HepG2 (cell line): ENCODE measurements at regions not wholly inside any gene's neighbourhood (a gene's known extent, or its start where the extent isn't known, plus 50 kb on each side); places are given as distances from the start of the nearest gene placed in this dataset.

Source experiments
- ATAC-seq: fragments of 200-7000 bp; cut with Tn5 transposase; 3 replicates; pipeline ENCODE4 v1.9.1; 2020; ENCODE audit warnings: mild to moderate bottlenecking, moderate library complexity
- BruUV-seq: library from RNA; stranded (reverse); fragments of 400-500 nt; replicated peaks from 2 replicates; lab custom pipeline; 2021; lab: Mats Ljungman, UMichigan
- CTCF ChIA-PET: fragments of 300-600 bp; formaldehyde crosslinking; extraction: SDS; loops from one replicate; lab custom pipeline; 2021; ENCODE audit warnings: low total read pairs, inconsistent platforms, low intra/inter-chr PET ratio; lab: Yijun Ruan, JAX
- POLR2A ChIA-PET: fragments of 350-600 bp; sonication (Branson Sonifier 250); formaldehyde crosslinking; loops from one replicate; lab custom pipeline; 2020; ENCODE audit warnings: antibody characterized with exemption, inconsistent platforms; lab: Yijun Ruan, JAX
- DNase-seq: peaks from one replicate; pipeline ENCODE4 v3.0.0-alpha.2; 2015; ENCODE audit warnings: low spot score
- FAIRE-seq: peaks from 3 replicates; lab custom pipeline; 2011; peaks lifted over from hg19 to GRCh38; lab: Jason Lieb, UNC
- H2AFZ ChIP-seq: one replicate; pipeline ENCODE4 v1.6.1; 2011; ENCODE audit warnings: low read length, inconsistent platforms
- H3K27ac ChIP-seq: fragments of 300-600 bp; 3 replicates; pipeline ENCODE4 v1.8.0; 2011; ENCODE audit warnings: mixed run types, mild to moderate bottlenecking, mixed read lengths, low read length, inconsistent platforms; ENCODE audit not compliant: insufficient read depth; ENCODE audit errors: extremely low read length
- H3K27me3 ChIP-seq, 2 experiments: fragments of 200-600 bp in 1 of 2; 2 replicates in 1 of 2; 3 replicates in 1 of 2; pipeline versions ENCODE4 v1.6.0 to v1.8.0; 2011; ENCODE audit warnings: low read length in 2 of 2, mild to moderate bottlenecking in 2 of 2, moderate library complexity in 2 of 2, inconsistent platforms in 1 of 2; ENCODE audit not compliant: insufficient read depth in 2 of 2, control insufficient read depth in 1 of 2
- H3K36me3 ChIP-seq, 2 experiments: fragments of 200-600 bp in 1 of 2; replicated peaks in 1 of 2; 2 replicates in 1 of 2; 3 replicates in 1 of 2; pipeline versions ENCODE4 v1.5.1 to v1.8.0; 2011; ENCODE audit warnings: low read length in 2 of 2, inconsistent platforms in 1 of 2; ENCODE audit not compliant: insufficient read depth in 2 of 2, control insufficient read depth in 1 of 2
- H3K4me1 ChIP-seq: 2 replicates; pipeline ENCODE4 v1.5.1; 2012; ENCODE audit warnings: low read length, inconsistent platforms; ENCODE audit not compliant: insufficient read depth
- H3K4me2 ChIP-seq: 2 replicates; pipeline ENCODE4 v1.6.0; 2011; ENCODE audit warnings: low read depth, low read length, inconsistent platforms
- H3K4me3 ChIP-seq, 3 experiments: fragments of 200-600 bp in 1 of 3; sonication (generic), shearing (Covaris generic) in 1 of 3; replicated peaks in 1 of 3; 2 replicates each; pipeline ENCODE4 v1.5.1; 2011 to 2016; ENCODE audit warnings: low read length in 3 of 3, inconsistent platforms in 2 of 3, low read depth in 2 of 3, mild to moderate bottlenecking in 2 of 3, control low read depth in 1 of 3, mixed read lengths in 1 of 3; ENCODE audit not compliant: insufficient read depth in 1 of 3
- H3K79me2 ChIP-seq: one replicate; pipeline ENCODE4 v1.6.1; 2011; ENCODE audit warnings: low read length, inconsistent platforms; ENCODE audit not compliant: insufficient read depth
- H3K9ac ChIP-seq: 2 replicates; pipeline ENCODE4 v1.6.0; 2011; ENCODE audit warnings: mild to moderate bottlenecking, low read depth, low read length, inconsistent platforms; ENCODE audit not compliant: insufficient read depth
- H3K9me3 ChIP-seq: 2 replicates; pipeline ENCODE4 v1.5.1; 2012; ENCODE audit warnings: mild to moderate bottlenecking, low read length
- H4K20me1 ChIP-seq: 2 replicates; pipeline ENCODE4 v1.6.0; 2011; ENCODE audit warnings: inconsistent platforms, mild to moderate bottlenecking, low read length, moderate library complexity; ENCODE audit not compliant: insufficient read depth
- ASH2L ChIP-seq: fragments of 300-600, 200-600 bp; sonication (generic); IDR thresholded peaks from 2 replicates; pipeline ENCODE4 v1.7.0; 2017; ENCODE audit warnings: low read depth, mild to moderate bottlenecking, moderate library complexity, mixed read lengths, low read length; ENCODE audit not compliant: insufficient read length
- FOXM1 ChIP-seq: sonication (generic); formaldehyde crosslinking; IDR thresholded peaks from 2 replicates; pipeline ENCODE4 v1.5.0; 2020; ENCODE audit warnings: missing genetic modification reagents
- FOXO1 ChIP-seq: sonication (generic); formaldehyde crosslinking; IDR thresholded peaks from 2 replicates; pipeline ENCODE4 v1.4.0; 2020; ENCODE audit warnings: missing genetic modification reagents
- HMG20B ChIP-seq: conservative IDR thresholded peaks from 2 replicates; pipeline ENCODE4 v1.6.1; 2016; ENCODE audit warnings: missing genetic modification reagents, missing compliant biosample characterization
- HMGA1 ChIP-seq: sonication (generic); formaldehyde crosslinking; conservative IDR thresholded peaks from 2 replicates; pipeline ENCODE4 v1.4.0; 2020; ENCODE audit warnings: missing genetic modification reagents
- KLF12 ChIP-seq: sonication (generic); formaldehyde crosslinking; IDR thresholded peaks from 2 replicates; pipeline ENCODE4 v1.4.0; 2020; ENCODE audit warnings: missing genetic modification reagents, borderline replicate concordance
- POGZ ChIP-seq: sonication (generic); formaldehyde crosslinking; IDR thresholded peaks from 2 replicates; pipeline ENCODE4 v1.4.0; 2020; ENCODE audit warnings: mild to moderate bottlenecking, missing genetic modification reagents
- ZBTB8A ChIP-seq: sonication (generic); formaldehyde crosslinking; IDR thresholded peaks from 2 replicates; pipeline ENCODE4 v1.4.0; 2020; ENCODE audit warnings: mild to moderate bottlenecking, low read depth, missing genetic modification reagents, borderline replicate concordance
- ZFX ChIP-seq: sonication (generic); formaldehyde crosslinking; IDR thresholded peaks from 2 replicates; pipeline ENCODE4 v1.4.0; 2020; ENCODE audit warnings: mild to moderate bottlenecking, low read depth, missing genetic modification reagents, moderate library complexity
- ZNF326 ChIP-seq: sonication (generic); formaldehyde crosslinking; IDR thresholded peaks from 2 replicates; pipeline ENCODE4 v1.4.0; 2020; ENCODE audit warnings: missing genetic modification reagents, borderline replicate concordance
- ZNF652 ChIP-seq: IDR thresholded peaks from 2 replicates; pipeline ENCODE4 v1.6.1; 2016; ENCODE audit warnings: low read depth, borderline replicate concordance
- WGBS: methylation state at CpG from one replicate; pipeline ENCODE4 v1.1.6; 2017; ENCODE audit warnings: low lambda C conversion rate; 5-methylcytosine and 5-hydroxymethylcytosine counted together
- in situ Hi-C: cut with HindIII; loops from 2 replicates; pipeline ENCODE4 v1.10.0; 2017; ENCODE audit warnings: low pct_unique_long_range_greater_than_20kb; ENCODE audit not compliant: extremely low pct_ligation_motif_present
- intact Hi-C: fragments of 100-400 bp; cut with micrococcal nuclease; formaldehyde crosslinking; loops from one replicate; pipeline ENCODE4 v1.10.0; 2022; ENCODE audit not compliant: unreplicated experiment
- TF ChIP-seq, protein P1 (sequence below): IDR thresholded peaks from 2 replicates; pipeline ENCODE4 v1.6.1; 2016; ENCODE audit warnings: low read depth, missing genetic modification reagents, missing compliant biosample characterization
- TF ChIP-seq, protein P2 (sequence below): sonication (generic); formaldehyde crosslinking; IDR thresholded peaks from 2 replicates; pipeline ENCODE4 v1.4.0; 2020; ENCODE audit warnings: missing genetic modification reagents, low read depth, mild to moderate bottlenecking, borderline replicate concordance
- TF ChIP-seq, protein P3 (sequence below), 2 experiments: sonication (generic) in 1 of 2; formaldehyde crosslinking in 1 of 2; IDR thresholded peaks; 2 replicates each; pipeline versions ENCODE4 v1.5.1 to v1.6.1; 2011 to 2020; ENCODE audit warnings: borderline replicate concordance in 1 of 2, low read depth in 1 of 2, low read length in 1 of 2, mild to moderate bottlenecking in 1 of 2, missing genetic modification reagents in 1 of 2, moderate library complexity in 1 of 2
- TF ChIP-seq, protein P4 (sequence below): sonication (generic); formaldehyde crosslinking; IDR thresholded peaks from 2 replicates; pipeline ENCODE4 v1.4.0; 2020; ENCODE audit warnings: mild to moderate bottlenecking, low read depth, missing genetic modification reagents

DNA sequence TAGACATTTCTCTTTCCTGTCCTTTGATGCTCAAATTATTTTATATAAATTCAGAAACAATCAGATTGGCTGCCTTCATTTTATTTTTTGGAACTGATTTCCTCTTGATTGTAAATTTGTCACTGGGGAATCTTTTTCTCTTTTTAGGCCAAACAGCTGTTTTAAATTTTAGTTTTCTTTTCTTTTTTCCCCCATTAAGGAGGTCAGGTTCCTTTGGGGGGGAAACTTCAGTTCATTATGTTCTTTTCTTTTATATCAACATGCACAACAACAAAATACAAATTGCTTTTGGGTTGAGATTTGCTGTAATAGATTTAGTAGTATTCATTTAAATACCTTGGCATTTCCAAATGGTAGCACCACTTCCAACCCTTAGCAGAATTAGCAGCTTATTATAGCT is 264.8 kb upstream of the SPRY2 start (continued):
- TF ChIP-seq, protein P1, sequence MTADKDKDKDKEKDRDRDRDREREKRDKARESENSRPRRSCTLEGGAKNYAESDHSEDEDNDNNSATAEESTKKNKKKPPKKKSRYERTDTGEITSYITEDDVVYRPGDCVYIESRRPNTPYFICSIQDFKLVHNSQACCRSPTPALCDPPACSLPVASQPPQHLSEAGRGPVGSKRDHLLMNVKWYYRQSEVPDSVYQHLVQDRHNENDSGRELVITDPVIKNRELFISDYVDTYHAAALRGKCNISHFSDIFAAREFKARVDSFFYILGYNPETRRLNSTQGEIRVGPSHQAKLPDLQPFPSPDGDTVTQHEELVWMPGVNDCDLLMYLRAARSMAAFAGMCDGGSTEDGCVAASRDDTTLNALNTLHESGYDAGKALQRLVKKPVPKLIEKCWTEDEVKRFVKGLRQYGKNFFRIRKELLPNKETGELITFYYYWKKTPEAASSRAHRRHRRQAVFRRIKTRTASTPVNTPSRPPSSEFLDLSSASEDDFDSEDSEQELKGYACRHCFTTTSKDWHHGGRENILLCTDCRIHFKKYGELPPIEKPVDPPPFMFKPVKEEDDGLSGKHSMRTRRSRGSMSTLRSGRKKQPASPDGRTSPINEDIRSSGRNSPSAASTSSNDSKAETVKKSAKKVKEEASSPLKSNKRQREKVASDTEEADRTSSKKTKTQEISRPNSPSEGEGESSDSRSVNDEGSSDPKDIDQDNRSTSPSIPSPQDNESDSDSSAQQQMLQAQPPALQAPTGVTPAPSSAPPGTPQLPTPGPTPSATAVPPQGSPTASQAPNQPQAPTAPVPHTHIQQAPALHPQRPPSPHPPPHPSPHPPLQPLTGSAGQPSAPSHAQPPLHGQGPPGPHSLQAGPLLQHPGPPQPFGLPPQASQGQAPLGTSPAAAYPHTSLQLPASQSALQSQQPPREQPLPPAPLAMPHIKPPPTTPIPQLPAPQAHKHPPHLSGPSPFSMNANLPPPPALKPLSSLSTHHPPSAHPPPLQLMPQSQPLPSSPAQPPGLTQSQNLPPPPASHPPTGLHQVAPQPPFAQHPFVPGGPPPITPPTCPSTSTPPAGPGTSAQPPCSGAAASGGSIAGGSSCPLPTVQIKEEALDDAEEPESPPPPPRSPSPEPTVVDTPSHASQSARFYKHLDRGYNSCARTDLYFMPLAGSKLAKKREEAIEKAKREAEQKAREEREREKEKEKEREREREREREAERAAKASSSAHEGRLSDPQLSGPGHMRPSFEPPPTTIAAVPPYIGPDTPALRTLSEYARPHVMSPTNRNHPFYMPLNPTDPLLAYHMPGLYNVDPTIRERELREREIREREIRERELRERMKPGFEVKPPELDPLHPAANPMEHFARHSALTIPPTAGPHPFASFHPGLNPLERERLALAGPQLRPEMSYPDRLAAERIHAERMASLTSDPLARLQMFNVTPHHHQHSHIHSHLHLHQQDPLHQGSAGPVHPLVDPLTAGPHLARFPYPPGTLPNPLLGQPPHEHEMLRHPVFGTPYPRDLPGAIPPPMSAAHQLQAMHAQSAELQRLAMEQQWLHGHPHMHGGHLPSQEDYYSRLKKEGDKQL (CRISPR knock-in tag), result no peak
- TF ChIP-seq ZNF652, result no peak
- no peak for TF ChIP-seq ZFX (CRISPR knock-in tag)
- TF ChIP-seq, protein P2, sequence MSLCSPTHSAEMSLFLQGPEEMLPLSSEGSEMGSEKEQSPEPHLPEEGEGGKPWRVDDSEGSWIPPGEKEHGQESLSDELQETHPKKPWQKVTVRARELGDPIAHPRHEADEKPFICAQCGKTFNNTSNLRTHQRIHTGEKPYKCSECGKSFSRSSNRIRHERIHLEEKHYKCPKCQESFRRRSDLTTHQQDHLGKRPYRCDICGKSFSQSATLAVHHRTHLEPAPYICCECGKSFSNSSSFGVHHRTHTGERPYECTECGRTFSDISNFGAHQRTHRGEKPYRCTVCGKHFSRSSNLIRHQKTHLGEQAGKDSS (CRISPR knock-in tag), result no peak
- no peak for TF ChIP-seq ZBTB8A (CRISPR knock-in tag)

DNA sequence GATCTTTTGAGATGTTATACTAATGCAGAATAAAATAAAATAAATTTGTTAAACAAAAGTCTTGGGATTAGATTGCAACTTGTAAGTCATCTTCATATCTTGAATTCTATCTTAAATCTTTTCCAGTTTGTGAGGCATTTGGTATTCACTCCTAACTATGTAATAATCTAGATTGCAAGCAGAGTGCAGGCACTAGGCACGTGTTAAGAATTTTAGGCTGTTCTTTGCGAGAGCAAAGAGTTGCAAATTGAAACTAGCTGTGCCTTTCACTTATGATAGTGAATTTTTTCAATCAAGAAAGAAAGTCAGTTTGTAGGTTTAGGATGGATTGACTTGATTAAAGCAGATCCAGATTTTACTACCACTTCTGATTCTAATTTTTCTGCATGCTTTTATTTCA is 264.1 kb upstream of the SPRY2 start:
- intact Hi-C loops, result no loop called here
- CTCF ChIA-PET, result no interaction called here
- TF ChIP-seq, protein P3, sequence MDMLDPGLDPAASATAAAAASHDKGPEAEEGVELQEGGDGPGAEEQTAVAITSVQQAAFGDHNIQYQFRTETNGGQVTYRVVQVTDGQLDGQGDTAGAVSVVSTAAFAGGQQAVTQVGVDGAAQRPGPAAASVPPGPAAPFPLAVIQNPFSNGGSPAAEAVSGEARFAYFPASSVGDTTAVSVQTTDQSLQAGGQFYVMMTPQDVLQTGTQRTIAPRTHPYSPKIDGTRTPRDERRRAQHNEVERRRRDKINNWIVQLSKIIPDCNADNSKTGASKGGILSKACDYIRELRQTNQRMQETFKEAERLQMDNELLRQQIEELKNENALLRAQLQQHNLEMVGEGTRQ (IDR thresholded peaks at IDR 0.05; ENCODE audit: low read depth, low read length), result no peak
- TF ChIP-seq, protein P3 (CRISPR knock-in tag; IDR thresholded peaks at IDR 0.05; ENCODE audit: borderline replicate concordance), result no peak
- TF ChIP-seq, protein P4, sequence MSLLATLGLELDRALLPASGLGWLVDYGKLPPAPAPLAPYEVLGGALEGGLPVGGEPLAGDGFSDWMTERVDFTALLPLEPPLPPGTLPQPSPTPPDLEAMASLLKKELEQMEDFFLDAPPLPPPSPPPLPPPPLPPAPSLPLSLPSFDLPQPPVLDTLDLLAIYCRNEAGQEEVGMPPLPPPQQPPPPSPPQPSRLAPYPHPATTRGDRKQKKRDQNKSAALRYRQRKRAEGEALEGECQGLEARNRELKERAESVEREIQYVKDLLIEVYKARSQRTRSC (CRISPR knock-in tag), result no peak
- TF ChIP-seq HMG20B (CRISPR knock-in tag) (no peak), ASH2L (no peak), HMGA1 (CRISPR knock-in tag) (no peak), KLF12 (CRISPR knock-in tag) (no peak), FOXO1 (CRISPR knock-in tag) (no peak), POGZ (CRISPR knock-in tag) (no peak), ZNF326 (CRISPR knock-in tag) (no peak), FOXM1 (CRISPR knock-in tag) (no peak)

More for the DNA sequence above, 264.1 kb upstream of the SPRY2 start:
- DNase-seq (no peak), ATAC-seq (no peak), FAIRE-seq (no peak)
- Histone ChIP-seq H3K79me2 (no peaks in the 10 kb centered on the region), H2AFZ (no peak overlapping the region), H3K36me3 (no peaks in the 10 kb centered on the region), H3K9me3 (no peaks in the 10 kb centered on the region; the same call in 1 of the 2 replicates), H3K27me3 (no peaks in the 10 kb centered on the region), H3K9ac (no peak overlapping the region), H3K4me3 (no peak overlapping the region), H3K27ac (no peak overlapping the region), H4K20me1 (no peaks in the 10 kb centered on the region), H3K4me1 (no peaks in the 10 kb centered on the region), H3K4me2 (no peak overlapping the region)
- BruUV-seq, result no TSS peak
- in situ Hi-C loops, result no loop called here
- POLR2A ChIA-PET, result no interaction called here
- WGBS, result 2% methylated on average over 2 of the region's 2 CpGs
